Brain microvascular endothelial cell (primary cell): ENCODE measurements at regions not wholly inside any gene's neighbourhood (a gene's known extent, or its start where the extent isn't known, plus 50 kb on each side); places are given as distances from the start of the nearest gene placed in this dataset.

Source experiments
- DNase-seq: peaks from one replicate; pipeline ENCODE4 v3.0.0-alpha.2; 2020
- H3K27ac ChIP-seq: fragments of 250-450 bp; sonication (Bioruptor Pico); 2 replicates; pipeline ENCODE4 v1.5.1; 2020; ENCODE audit warnings: mild to moderate bottlenecking, moderate library complexity
- H3K27me3 ChIP-seq: fragments of 250-450 bp; sonication (Bioruptor Pico); replicated peaks from 2 replicates; pipeline ENCODE4 v1.5.1; 2020; ENCODE audit warnings: mild to moderate bottlenecking
- H3K36me3 ChIP-seq: fragments of 250-450 bp; sonication (Bioruptor Pico); replicated peaks from 2 replicates; pipeline ENCODE4 v1.5.1; 2020; ENCODE audit warnings: mild to moderate bottlenecking
- H3K4me3 ChIP-seq: 2 replicates; pipeline ENCODE4 v1.5.1; 2011; ENCODE audit warnings: low read depth, mild to moderate bottlenecking, control low read depth, low read length, moderate library complexity
- in situ Hi-C: cut with HindIII; loops from 2 replicates; pipeline ENCODE4 v1.10.0; 2017; ENCODE audit warnings: low sequenced_read_pairs, low pct_ligation_motif_present
- TF ChIP-seq, protein P1 (sequence below): IDR thresholded peaks from 2 replicates; pipeline ENCODE4 v1.5.1; 2011; ENCODE audit warnings: low read depth, mild to moderate bottlenecking, moderate library complexity, low read length, control low read depth, inconsistent platforms; ENCODE audit errors: missing control alignments

- TF ChIP-seq, protein P1, sequence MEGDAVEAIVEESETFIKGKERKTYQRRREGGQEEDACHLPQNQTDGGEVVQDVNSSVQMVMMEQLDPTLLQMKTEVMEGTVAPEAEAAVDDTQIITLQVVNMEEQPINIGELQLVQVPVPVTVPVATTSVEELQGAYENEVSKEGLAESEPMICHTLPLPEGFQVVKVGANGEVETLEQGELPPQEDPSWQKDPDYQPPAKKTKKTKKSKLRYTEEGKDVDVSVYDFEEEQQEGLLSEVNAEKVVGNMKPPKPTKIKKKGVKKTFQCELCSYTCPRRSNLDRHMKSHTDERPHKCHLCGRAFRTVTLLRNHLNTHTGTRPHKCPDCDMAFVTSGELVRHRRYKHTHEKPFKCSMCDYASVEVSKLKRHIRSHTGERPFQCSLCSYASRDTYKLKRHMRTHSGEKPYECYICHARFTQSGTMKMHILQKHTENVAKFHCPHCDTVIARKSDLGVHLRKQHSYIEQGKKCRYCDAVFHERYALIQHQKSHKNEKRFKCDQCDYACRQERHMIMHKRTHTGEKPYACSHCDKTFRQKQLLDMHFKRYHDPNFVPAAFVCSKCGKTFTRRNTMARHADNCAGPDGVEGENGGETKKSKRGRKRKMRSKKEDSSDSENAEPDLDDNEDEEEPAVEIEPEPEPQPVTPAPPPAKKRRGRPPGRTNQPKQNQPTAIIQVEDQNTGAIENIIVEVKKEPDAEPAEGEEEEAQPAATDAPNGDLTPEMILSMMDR, result peak; percentile 8
- DNase-seq, result no peak
- H3K36me3 ChIP-seq, result no peaks in the 10 kb centered on the region
- in situ Hi-C loops, result no loop called here
- no peaks in the 10 kb centered on the region for H3K27me3 ChIP-seq
- no peak overlapping the region for H3K4me3 ChIP-seq
- H3K27ac ChIP-seq, result no peak overlapping the region
Observed at GRCh38 chr16:86965840-86966550, 351.2 kb downstream of the C16orf95 start.

- H3K36me3 ChIP-seq, result no peaks in the 10 kb centered on the region
- no peaks in the 10 kb centered on the region for H3K27me3 ChIP-seq
- no peak for DNase-seq
- H3K27ac ChIP-seq, result no peak overlapping the region
- no peak overlapping the region for H3K4me3 ChIP-seq
- in situ Hi-C loops, result no loop called here
- TF ChIP-seq, protein P1, result no peak
Observed at GRCh38 chr16:86966777-86967176, 350.4 kb downstream of the C16orf95 start.

- DNase-seq, result no peak
- TF ChIP-seq, protein P1, result no peak
- Histone ChIP-seq H3K36me3 (no peaks in the 10 kb centered on the region), H3K27ac (no peak overlapping the region), H3K27me3 (no peaks in the 10 kb centered on the region), H3K4me3 (no peak overlapping the region)
- in situ Hi-C loops, result no loop called here
Observed at GRCh38 chr16:86968866-86969265, 348.3 kb downstream of the C16orf95 start.

GRCh38 chr16:86969716-86970115 lies 347.5 kb downstream of the C16orf95 start:
- no peak for DNase-seq
- Histone ChIP-seq H3K27ac (no peak overlapping the region), H3K27me3 (no peaks in the 10 kb centered on the region), H3K36me3 (no peaks in the 10 kb centered on the region), H3K4me3 (no peak overlapping the region)
- TF ChIP-seq, protein P1, result no peak
- in situ Hi-C loops, result no loop called here

GRCh38 chr16:86970279-86970678 lies 346.9 kb downstream of the C16orf95 start:
- TF ChIP-seq, protein P1, result no peak
- in situ Hi-C loops, result no loop called here
- Histone ChIP-seq H3K27me3 (no peaks in the 10 kb centered on the region), H3K4me3 (no peak overlapping the region), H3K36me3 (no peaks in the 10 kb centered on the region), H3K27ac (no peak overlapping the region)
- DNase-seq, result no peak

DNA sequence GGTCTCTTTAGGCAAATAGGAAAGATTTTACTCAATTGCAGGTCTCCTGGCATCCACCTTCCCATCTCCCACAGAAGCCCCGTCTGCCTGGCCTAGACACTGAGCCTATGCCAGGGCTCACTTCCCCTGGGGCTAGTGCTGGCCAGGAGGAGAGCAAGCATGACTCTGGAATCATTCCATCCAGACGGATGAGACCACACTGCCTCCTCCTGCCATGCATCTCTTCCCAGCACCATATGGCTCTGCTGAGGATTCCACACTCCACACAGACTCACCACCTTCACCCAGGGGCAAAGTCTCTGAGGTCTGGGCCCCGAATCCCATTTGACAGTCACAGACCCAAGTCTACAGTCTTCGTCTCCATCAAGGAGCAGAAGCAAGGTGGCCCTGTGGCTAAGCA lies 346.5 kb downstream of the C16orf95 start:
- H3K27me3 ChIP-seq, result no peaks in the 10 kb centered on the region
- in situ Hi-C loops, result no loop called here
- H3K4me3 ChIP-seq, result no peak overlapping the region
- TF ChIP-seq, protein P1, result no peak
- DNase-seq, result no peak
- no peak overlapping the region for H3K27ac ChIP-seq
- H3K36me3 ChIP-seq, result no peaks in the 10 kb centered on the region
